ENCODE measurements at regions not wholly inside any gene's neighbourhood (a gene's known extent, or its start where the extent isn't known, plus 50 kb on each side); places are given as distances from the start of the nearest gene placed in this dataset.

DNA sequence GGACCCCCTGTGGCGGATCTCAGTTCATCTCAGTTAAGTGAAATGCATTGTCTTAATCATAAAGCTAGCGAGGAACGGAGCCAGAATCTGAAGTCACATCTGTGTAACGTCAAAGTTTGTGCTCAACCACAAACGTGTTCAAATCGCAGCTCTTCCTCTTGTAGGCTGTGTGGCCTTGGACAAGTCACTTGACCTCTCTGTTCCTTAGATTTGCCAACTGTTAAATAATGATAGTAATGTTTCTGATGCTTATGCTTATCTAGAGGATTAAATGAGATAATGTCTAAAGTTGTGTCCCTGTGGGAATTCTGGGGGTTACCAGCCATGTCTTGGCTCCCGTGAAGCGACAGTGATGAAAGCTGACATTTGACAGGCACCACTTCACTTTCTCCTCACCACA, 69.2 kb upstream of the NEURL1B start:
- TF ChIP-seq, protein P1, sequence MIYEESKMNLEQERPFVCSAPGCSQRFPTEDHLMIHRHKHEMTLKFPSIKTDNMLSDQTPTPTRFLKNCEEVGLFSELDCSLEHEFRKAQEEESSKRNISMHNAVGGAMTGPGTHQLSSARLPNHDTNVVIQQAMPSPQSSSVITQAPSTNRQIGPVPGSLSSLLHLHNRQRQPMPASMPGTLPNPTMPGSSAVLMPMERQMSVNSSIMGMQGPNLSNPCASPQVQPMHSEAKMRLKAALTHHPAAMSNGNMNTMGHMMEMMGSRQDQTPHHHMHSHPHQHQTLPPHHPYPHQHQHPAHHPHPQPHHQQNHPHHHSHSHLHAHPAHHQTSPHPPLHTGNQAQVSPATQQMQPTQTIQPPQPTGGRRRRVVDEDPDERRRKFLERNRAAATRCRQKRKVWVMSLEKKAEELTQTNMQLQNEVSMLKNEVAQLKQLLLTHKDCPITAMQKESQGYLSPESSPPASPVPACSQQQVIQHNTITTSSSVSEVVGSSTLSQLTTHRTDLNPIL (CRISPR knock-in tag; IDR thresholded peaks at IDR 0.05; ENCODE audit: low read depth), result no peak
- no peak for TF ChIP-seq ZC3H10 (CRISPR knock-in tag; IDR thresholded peaks at IDR 0.05)
- TF ChIP-seq GLIS3 (CRISPR knock-in tag; IDR thresholded peaks at IDR 0.05), result no peak
- no peak for TF ChIP-seq ARNTL (CRISPR knock-in tag; IDR thresholded peaks at IDR 0.05; ENCODE audit: borderline replicate concordance, low read depth)
- TF ChIP-seq ISL1 (CRISPR knock-in tag; IDR thresholded peaks at IDR 0.05), result no peak
- no peak for TF ChIP-seq RARB (CRISPR knock-in tag; IDR thresholded peaks at IDR 0.05)
- no peak for TF ChIP-seq ZNF8 (CRISPR knock-in tag; IDR thresholded peaks at IDR 0.05)
- TF ChIP-seq TOX (CRISPR knock-in tag; IDR thresholded peaks at IDR 0.05; ENCODE audit: borderline replicate concordance), result no peak
- TF ChIP-seq, protein P2, sequence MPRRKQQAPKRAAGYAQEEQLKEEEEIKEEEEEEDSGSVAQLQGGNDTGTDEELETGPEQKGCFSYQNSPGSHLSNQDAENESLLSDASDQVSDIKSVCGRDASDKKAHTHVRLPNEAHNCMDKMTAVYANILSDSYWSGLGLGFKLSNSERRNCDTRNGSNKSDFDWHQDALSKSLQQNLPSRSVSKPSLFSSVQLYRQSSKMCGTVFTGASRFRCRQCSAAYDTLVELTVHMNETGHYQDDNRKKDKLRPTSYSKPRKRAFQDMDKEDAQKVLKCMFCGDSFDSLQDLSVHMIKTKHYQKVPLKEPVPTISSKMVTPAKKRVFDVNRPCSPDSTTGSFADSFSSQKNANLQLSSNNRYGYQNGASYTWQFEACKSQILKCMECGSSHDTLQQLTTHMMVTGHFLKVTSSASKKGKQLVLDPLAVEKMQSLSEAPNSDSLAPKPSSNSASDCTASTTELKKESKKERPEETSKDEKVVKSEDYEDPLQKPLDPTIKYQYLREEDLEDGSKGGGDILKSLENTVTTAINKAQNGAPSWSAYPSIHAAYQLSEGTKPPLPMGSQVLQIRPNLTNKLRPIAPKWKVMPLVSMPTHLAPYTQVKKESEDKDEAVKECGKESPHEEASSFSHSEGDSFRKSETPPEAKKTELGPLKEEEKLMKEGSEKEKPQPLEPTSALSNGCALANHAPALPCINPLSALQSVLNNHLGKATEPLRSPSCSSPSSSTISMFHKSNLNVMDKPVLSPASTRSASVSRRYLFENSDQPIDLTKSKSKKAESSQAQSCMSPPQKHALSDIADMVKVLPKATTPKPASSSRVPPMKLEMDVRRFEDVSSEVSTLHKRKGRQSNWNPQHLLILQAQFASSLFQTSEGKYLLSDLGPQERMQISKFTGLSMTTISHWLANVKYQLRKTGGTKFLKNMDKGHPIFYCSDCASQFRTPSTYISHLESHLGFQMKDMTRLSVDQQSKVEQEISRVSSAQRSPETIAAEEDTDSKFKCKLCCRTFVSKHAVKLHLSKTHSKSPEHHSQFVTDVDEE (CRISPR knock-in tag; IDR thresholded peaks at IDR 0.05), result no peak
- TF ChIP-seq, protein P3, sequence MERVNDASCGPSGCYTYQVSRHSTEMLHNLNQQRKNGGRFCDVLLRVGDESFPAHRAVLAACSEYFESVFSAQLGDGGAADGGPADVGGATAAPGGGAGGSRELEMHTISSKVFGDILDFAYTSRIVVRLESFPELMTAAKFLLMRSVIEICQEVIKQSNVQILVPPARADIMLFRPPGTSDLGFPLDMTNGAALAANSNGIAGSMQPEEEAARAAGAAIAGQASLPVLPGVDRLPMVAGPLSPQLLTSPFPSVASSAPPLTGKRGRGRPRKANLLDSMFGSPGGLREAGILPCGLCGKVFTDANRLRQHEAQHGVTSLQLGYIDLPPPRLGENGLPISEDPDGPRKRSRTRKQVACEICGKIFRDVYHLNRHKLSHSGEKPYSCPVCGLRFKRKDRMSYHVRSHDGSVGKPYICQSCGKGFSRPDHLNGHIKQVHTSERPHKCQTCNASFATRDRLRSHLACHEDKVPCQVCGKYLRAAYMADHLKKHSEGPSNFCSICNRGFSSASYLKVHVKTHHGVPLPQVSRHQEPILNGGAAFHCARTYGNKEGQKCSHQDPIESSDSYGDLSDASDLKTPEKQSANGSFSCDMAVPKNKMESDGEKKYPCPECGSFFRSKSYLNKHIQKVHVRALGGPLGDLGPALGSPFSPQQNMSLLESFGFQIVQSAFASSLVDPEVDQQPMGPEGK (CRISPR knock-in tag; IDR thresholded peaks at IDR 0.05; ENCODE audit: borderline replicate concordance), result no peak

Measured in SK-N-SH treated with all-trans-retinoic acid at 6 μM for 48 hours (cell line).